Peyer's patch (tissue), 4 donors: ENCODE measurements at regions not wholly inside any gene's neighbourhood (a gene's known extent, or its start where the extent isn't known, plus 50 kb on each side); places are given as distances from the start of the nearest gene placed in this dataset.

ENCODE experiments used
- POLR2A ChIP-seq, 2 donors: fragments of 450-650 bp; IDR thresholded peaks; one replicate each; pipeline ENCODE4 v1.5.1; 2017; ENCODE audit warnings: antibody characterized with exemption in 2 of 2, mild to moderate bottlenecking in 2 of 2, moderate library complexity in 2 of 2
- TF ChIP-seq, protein P1 (sequence below), 6 experiments: fragments of 450-650 bp in 4 of 6; fragments of 200-600 bp in 2 of 6; sonication (generic) in 1 of 6; IDR thresholded peaks; one replicate each; pipeline ENCODE4 v1.5.1; 2017 to 2019; ENCODE audit warnings: antibody characterized with exemption in 6 of 6, mild to moderate bottlenecking in 3 of 6, moderate library complexity in 1 of 6

DNA sequence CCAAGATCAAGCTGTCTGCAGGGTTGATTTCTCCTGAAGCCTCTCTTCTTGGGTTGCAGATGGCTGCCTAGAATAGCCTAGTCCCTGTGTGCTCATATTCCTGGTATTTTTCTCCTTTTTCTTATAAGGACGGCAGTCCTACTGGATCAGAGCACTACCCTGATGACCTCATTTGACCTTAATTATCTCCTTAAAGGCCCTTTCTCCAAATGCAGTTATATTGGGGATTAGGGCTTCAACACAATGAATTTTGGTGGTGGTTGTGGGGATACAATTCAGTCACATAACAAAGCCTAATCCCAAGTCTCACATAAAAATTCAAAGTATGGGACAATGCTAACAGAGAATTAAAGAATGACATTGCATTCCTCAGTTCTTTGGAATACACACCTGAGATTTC lies 238.8 kb upstream of the SALL1 start:
- no peak for TF ChIP-seq POLR2A (IDR thresholded peaks at IDR 0.05)
- TF ChIP-seq, protein P1, sequence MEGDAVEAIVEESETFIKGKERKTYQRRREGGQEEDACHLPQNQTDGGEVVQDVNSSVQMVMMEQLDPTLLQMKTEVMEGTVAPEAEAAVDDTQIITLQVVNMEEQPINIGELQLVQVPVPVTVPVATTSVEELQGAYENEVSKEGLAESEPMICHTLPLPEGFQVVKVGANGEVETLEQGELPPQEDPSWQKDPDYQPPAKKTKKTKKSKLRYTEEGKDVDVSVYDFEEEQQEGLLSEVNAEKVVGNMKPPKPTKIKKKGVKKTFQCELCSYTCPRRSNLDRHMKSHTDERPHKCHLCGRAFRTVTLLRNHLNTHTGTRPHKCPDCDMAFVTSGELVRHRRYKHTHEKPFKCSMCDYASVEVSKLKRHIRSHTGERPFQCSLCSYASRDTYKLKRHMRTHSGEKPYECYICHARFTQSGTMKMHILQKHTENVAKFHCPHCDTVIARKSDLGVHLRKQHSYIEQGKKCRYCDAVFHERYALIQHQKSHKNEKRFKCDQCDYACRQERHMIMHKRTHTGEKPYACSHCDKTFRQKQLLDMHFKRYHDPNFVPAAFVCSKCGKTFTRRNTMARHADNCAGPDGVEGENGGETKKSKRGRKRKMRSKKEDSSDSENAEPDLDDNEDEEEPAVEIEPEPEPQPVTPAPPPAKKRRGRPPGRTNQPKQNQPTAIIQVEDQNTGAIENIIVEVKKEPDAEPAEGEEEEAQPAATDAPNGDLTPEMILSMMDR (IDR thresholded peaks at IDR 0.05) = no peak
